ENCODE measurements at regions not wholly inside any gene's neighbourhood (a gene's known extent, or its start where the extent isn't known, plus 50 kb on each side); places are given as distances from the start of the nearest gene placed in this dataset.

DNA sequence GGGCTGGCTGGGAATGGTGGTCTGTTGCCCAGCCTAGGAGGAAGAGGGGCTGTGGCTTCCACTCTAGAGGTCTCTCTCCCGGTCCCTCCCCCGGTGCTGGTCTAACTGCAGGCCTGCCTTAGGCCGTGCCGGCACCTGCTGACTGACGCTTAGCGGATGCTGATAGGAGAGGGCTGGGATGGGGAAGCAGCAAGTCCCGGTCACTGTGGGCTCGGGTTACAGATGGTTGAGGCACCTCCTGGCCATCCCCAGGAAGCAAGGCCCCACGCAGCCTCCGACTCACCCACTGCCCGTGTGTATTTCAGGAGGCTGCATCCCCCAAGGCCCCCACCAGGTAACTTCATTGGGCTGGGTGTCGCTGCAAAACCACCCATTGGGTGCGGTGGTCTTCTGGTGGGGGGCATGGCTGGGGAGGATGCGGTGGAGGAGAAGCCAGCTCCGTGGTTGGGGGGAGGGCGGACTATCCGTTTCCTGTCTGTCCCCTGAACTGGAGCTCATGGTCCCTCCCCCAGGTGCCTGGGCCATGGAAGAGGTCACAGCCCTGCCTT, 278.9 kb downstream of the SEC14L1 start (continued):
- TF ChIP-seq, protein P1, sequence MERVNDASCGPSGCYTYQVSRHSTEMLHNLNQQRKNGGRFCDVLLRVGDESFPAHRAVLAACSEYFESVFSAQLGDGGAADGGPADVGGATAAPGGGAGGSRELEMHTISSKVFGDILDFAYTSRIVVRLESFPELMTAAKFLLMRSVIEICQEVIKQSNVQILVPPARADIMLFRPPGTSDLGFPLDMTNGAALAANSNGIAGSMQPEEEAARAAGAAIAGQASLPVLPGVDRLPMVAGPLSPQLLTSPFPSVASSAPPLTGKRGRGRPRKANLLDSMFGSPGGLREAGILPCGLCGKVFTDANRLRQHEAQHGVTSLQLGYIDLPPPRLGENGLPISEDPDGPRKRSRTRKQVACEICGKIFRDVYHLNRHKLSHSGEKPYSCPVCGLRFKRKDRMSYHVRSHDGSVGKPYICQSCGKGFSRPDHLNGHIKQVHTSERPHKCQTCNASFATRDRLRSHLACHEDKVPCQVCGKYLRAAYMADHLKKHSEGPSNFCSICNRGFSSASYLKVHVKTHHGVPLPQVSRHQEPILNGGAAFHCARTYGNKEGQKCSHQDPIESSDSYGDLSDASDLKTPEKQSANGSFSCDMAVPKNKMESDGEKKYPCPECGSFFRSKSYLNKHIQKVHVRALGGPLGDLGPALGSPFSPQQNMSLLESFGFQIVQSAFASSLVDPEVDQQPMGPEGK (CRISPR knock-in tag; IDR thresholded peaks at IDR 0.05), result no peak
- no peak for TF ChIP-seq ZNF20 (CRISPR knock-in tag; IDR thresholded peaks at IDR 0.05)
- no peak for TF ChIP-seq CREB3 (CRISPR knock-in tag; IDR thresholded peaks at IDR 0.05)
- TF ChIP-seq RFX5 (IDR thresholded peaks at IDR 0.05; ENCODE audit: low read depth, low read length), result no peak
- no peak for TF ChIP-seq ATF7-NPFF (CRISPR knock-in tag; IDR thresholded peaks at IDR 0.05; ENCODE audit: low read depth)
- no peak for TF ChIP-seq ZNF770 (CRISPR knock-in tag; IDR thresholded peaks at IDR 0.05)
- TF ChIP-seq BORCS8-MEF2B (CRISPR knock-in tag; IDR thresholded peaks at IDR 0.05), result no peak
- TF ChIP-seq TFDP1 (CRISPR knock-in tag; IDR thresholded peaks at IDR 0.05; ENCODE audit: borderline replicate concordance), result no peak
- TF ChIP-seq ZNF337 (CRISPR knock-in tag; IDR thresholded peaks at IDR 0.05; ENCODE audit: borderline replicate concordance, low read depth), result no peak
- TF ChIP-seq ZNF639 (CRISPR knock-in tag; conservative IDR thresholded peaks at IDR 0.05), result no peak
- TF ChIP-seq, protein P2, sequence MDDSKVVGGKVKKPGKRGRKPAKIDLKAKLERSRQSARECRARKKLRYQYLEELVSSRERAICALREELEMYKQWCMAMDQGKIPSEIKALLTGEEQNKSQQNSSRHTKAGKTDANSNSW (CRISPR knock-in tag; IDR thresholded peaks at IDR 0.05; ENCODE audit: borderline replicate concordance), result no peak
- TF ChIP-seq HBP1 (CRISPR knock-in tag; IDR thresholded peaks at IDR 0.05; ENCODE audit: low read depth), result no peak
- no peak for TF ChIP-seq ZNF3 (CRISPR knock-in tag; IDR thresholded peaks at IDR 0.05)
- TF ChIP-seq, protein P3, sequence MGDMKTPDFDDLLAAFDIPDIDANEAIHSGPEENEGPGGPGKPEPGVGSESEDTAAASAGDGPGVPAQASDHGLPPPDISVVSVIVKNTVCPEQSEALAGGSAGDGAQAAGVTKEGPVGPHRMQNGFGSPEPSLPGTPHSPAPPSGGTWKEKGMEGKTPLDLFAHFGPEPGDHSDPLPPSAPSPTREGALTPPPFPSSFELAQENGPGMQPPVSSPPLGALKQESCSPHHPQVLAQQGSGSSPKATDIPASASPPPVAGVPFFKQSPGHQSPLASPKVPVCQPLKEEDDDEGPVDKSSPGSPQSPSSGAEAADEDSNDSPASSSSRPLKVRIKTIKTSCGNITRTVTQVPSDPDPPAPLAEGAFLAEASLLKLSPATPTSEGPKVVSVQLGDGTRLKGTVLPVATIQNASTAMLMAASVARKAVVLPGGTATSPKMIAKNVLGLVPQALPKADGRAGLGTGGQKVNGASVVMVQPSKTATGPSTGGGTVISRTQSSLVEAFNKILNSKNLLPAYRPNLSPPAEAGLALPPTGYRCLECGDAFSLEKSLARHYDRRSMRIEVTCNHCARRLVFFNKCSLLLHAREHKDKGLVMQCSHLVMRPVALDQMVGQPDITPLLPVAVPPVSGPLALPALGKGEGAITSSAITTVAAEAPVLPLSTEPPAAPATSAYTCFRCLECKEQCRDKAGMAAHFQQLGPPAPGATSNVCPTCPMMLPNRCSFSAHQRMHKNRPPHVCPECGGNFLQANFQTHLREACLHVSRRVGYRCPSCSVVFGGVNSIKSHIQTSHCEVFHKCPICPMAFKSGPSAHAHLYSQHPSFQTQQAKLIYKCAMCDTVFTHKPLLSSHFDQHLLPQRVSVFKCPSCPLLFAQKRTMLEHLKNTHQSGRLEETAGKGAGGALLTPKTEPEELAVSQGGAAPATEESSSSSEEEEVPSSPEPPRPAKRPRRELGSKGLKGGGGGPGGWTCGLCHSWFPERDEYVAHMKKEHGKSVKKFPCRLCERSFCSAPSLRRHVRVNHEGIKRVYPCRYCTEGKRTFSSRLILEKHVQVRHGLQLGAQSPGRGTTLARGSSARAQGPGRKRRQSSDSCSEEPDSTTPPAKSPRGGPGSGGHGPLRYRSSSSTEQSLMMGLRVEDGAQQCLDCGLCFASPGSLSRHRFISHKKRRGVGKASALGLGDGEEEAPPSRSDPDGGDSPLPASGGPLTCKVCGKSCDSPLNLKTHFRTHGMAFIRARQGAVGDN (CRISPR knock-in tag; IDR thresholded peaks at IDR 0.05), result peak; percentile 31; the same call in 1 of the 2 replicates

Data from HepG2 (cell line).